Cardiac muscle cell (in vitro differentiated cells and primary cell): ENCODE measurements at regions not wholly inside any gene's neighbourhood (a gene's known extent, or its start where the extent isn't known, plus 50 kb on each side); places are given as distances from the start of the nearest gene placed in this dataset.

Experiments
- DNase-seq, 2 donors: peaks; one replicate each; pipeline versions ENCODE4 v3.0.0 to v3.0.0-alpha.2; 2010 to 2017; ENCODE audit warnings: low read depth in 1 of 2, low spot score in 1 of 2
- H3K27ac ChIP-seq: fragments of 200-600 bp; sonication (generic); 2 replicates; pipeline ENCODE4 v1.5.1; 2016
- H3K27me3 ChIP-seq: fragments of 200-600 bp; sonication (generic); 2 replicates; pipeline ENCODE4 v1.6.0; 2016; ENCODE audit warnings: control low read depth
- H3K36me3 ChIP-seq: fragments of 200-600 bp; sonication (generic); 2 replicates; pipeline ENCODE4 v1.5.1; 2016; ENCODE audit warnings: control low read depth
- H3K4me1 ChIP-seq: fragments of 200-600 bp; sonication (generic); 2 replicates; pipeline ENCODE4 v1.8.1; 2017; ENCODE audit warnings: low read depth, mild to moderate bottlenecking, mixed run types
- H3K4me3 ChIP-seq: fragments of 200-600 bp; sonication (generic); 2 replicates; pipeline ENCODE4 v1.5.1; 2016; ENCODE audit warnings: mild to moderate bottlenecking
- H3K9me3 ChIP-seq: fragments of 200-600 bp; sonication (generic); 2 replicates; pipeline ENCODE4 v1.5.1; 2017; ENCODE audit warnings: low read depth, mild to moderate bottlenecking, control low read depth
- TF ChIP-seq, protein P1 (sequence below): IDR thresholded peaks from 2 replicates; pipeline ENCODE4 v1.5.1; 2012; ENCODE audit warnings: low read depth, mild to moderate bottlenecking, low read length

DNA sequence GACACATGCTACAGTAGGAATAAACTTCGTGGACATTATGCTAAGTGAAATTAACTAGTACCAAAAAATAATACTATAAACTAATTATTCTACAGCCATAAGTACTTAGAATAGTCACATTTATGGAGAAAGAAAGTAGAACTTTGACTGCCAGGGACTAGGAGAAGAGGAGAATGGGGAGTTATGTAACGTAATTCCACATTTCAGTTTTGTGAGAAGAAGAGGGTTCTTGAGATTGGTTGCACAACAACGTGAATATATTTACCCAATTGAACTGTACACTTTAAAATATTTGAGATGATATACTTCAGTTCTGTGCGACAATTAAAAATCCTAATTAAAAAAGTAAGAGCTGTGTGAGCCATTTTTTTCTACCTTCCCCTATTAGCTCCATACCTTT is 1412.9 kb downstream of the PLA2G4A start:
- no peak overlapping the region for H3K27ac ChIP-seq
- no peaks in the 10 kb centered on the region for H3K27me3 ChIP-seq
- H3K4me1 ChIP-seq, result no peaks in the 10 kb centered on the region
- TF ChIP-seq, protein P1, sequence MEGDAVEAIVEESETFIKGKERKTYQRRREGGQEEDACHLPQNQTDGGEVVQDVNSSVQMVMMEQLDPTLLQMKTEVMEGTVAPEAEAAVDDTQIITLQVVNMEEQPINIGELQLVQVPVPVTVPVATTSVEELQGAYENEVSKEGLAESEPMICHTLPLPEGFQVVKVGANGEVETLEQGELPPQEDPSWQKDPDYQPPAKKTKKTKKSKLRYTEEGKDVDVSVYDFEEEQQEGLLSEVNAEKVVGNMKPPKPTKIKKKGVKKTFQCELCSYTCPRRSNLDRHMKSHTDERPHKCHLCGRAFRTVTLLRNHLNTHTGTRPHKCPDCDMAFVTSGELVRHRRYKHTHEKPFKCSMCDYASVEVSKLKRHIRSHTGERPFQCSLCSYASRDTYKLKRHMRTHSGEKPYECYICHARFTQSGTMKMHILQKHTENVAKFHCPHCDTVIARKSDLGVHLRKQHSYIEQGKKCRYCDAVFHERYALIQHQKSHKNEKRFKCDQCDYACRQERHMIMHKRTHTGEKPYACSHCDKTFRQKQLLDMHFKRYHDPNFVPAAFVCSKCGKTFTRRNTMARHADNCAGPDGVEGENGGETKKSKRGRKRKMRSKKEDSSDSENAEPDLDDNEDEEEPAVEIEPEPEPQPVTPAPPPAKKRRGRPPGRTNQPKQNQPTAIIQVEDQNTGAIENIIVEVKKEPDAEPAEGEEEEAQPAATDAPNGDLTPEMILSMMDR, result no peak
- H3K9me3 ChIP-seq, result no peaks in the 10 kb centered on the region
- DNase-seq, result no peak
- no peak overlapping the region for H3K4me3 ChIP-seq
- no peaks in the 10 kb centered on the region for H3K36me3 ChIP-seq

DNA sequence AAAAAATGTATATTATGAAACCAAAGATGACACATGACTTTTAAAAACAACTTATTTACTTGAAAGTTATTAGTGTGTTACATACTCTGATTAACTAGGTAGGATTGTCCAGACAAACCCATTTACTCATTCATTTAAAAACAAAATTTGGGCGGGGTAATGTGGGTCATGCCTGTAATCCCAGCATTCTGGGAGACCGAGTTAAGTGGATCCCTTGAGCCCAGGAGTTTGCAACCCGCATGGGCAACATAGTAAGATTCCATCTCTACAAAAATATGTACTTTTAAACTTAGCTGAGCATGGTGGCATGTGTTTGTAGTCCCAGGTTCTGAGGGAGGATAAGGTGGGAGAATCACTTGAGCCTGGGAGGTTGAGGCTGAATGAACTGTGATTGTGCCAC is 1414.7 kb downstream of the PLA2G4A start:
- Histone ChIP-seq H3K4me3 (no peak overlapping the region), H3K9me3 (no peaks in the 10 kb centered on the region), H3K4me1 (no peaks in the 10 kb centered on the region), H3K27ac (no peak overlapping the region), H3K27me3 (no peaks in the 10 kb centered on the region), H3K36me3 (no peaks in the 10 kb centered on the region)
- DNase-seq, result no peak
- TF ChIP-seq, protein P1, result no peak

DNA sequence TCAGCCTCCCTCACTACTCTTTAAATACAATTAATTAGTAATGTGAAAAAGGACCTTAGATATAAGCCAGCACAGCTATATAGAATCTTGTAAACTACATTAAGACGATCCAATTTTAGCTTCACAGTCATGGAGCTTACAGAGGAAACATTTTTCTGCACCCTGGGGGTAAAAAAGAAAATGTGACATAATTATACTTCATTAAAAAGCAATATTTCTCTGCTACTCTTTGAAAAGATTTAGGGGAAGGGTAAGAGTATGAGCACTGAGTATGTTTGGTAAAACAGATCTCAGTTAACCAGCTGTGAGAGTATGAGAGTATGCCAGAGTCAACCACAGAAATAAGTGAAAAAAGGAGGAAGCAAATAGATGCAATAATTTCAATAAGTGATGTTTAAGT is 1415.9 kb downstream of the PLA2G4A start:
- DNase-seq, result no peak
- H3K27me3 ChIP-seq, result no peaks in the 10 kb centered on the region

DNA sequence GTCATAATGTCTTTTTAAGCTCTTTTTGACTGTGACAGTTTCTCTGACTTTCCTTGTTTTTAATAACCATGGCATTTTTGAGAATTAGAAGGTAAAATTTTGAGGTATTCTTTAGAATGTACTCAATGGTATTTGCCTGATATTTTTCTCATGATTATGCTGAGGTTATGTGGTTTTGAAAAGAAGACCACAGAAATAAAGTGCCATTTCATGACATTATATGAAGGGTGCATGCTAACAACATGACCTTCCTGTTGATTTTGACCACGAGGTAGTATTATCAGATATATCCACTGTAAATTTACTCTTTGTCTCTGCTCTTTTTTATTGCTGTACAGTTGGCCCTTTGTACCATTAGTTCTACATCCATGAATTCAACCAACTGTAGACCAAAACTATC is 1418.5 kb downstream of the PLA2G4A start:
- Histone ChIP-seq H3K36me3 (no peaks in the 10 kb centered on the region), H3K27me3 (no peaks in the 10 kb centered on the region), H3K4me3 (no peak overlapping the region), H3K9me3 (no peaks in the 10 kb centered on the region), H3K4me1 (no peaks in the 10 kb centered on the region), H3K27ac (no peak overlapping the region)
- DNase-seq, result no peak
- TF ChIP-seq, protein P1, result no peak

More for the DNA sequence above, 1415.9 kb downstream of the PLA2G4A start:
- TF ChIP-seq, protein P1, result no peak
- H3K36me3 ChIP-seq, result no peaks in the 10 kb centered on the region
- no peak overlapping the region for H3K4me3 ChIP-seq
- no peaks in the 10 kb centered on the region for H3K4me1 ChIP-seq
- no peaks in the 10 kb centered on the region for H3K9me3 ChIP-seq
- H3K27ac ChIP-seq, result no peak overlapping the region

DNA sequence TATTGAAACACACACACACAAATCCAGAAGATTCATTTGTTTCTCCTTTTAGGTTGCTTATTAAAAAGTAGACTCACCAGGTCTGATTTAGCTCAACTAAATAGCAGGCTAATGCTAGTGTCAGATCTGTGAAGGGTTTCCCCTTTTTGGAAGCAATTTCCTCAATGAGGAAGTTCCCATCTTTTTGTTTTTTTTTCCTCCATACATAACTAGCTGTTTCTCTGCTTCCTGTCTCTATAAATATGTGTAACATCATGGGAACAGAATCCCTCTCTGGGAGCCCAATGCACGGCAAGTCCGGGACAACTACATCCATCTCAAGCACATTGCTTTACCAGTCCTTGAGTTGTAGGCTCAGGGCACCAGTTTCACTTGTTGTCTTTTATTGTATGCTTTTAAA is 1421.1 kb downstream of the PLA2G4A start:
- no peak for DNase-seq
- no peaks in the 10 kb centered on the region for H3K4me1 ChIP-seq

More for the DNA sequence above, 1421.1 kb downstream of the PLA2G4A start:
- no peak overlapping the region for H3K4me3 ChIP-seq
- H3K9me3 ChIP-seq, result no peaks in the 10 kb centered on the region
- no peaks in the 10 kb centered on the region for H3K36me3 ChIP-seq
- H3K27me3 ChIP-seq, result no peaks in the 10 kb centered on the region
- no peak overlapping the region for H3K27ac ChIP-seq
- TF ChIP-seq, protein P1, result no peak
